GM21529 (cell line): ENCODE measurements at regions not wholly inside any gene's neighbourhood (a gene's known extent, or its start where the extent isn't known, plus 50 kb on each side); places are given as distances from the start of the nearest gene placed in this dataset.
"Not testable (repeated sequence)": the region's sequence is repeated elsewhere in the genome, so short reads cannot be mapped to it uniquely, and the experiment has no call there.

Source experiments
- ATAC-seq: cut with Tn5 transposase; IDR thresholded peaks from one replicate; pipeline ENCODE4 v1.9.1; 2021; ENCODE audit not compliant: unreplicated experiment

DNA sequence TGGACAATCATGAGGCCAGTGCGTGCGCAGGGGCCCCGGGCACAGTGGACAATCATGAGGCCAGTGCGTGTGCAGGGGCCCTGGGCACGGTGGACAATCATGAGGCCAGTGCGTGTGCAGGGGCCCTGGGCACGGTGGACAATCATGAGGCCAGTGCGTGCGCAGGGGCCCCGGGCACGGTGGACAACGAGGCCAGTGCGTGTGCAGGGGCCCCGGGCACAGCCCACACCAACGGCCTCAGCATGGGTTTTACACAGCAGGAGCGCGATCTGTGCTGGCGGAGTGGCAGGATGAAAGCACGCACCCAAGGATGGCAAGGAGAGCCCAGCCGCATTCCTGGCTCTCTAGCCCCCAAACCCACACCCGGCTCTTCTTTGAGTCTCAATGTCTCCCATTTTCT lies 78.8 kb downstream of the RFLNA start:
- ATAC-seq = not testable (repeated sequence)

DNA sequence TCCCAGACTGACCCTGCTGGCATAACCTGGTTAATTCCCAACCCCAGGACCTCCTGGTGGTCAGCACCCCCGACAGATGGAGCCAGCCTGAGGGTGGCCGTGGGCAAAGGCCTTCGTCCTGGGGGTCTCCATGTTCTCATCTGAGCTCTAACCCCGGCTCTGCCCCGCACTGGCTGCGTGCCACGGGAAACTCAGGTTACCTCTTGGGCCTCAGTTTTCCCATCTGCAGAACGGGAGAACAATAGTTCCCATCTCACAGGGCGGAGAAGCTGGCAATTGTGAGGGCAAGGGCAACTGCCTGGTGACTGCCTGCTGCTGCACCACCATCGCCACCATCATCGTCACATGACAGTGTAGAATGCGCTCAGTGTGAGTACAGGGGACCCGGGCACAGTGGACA lies 77.9 kb downstream of the RFLNA start:
- no peak for ATAC-seq

DNA sequence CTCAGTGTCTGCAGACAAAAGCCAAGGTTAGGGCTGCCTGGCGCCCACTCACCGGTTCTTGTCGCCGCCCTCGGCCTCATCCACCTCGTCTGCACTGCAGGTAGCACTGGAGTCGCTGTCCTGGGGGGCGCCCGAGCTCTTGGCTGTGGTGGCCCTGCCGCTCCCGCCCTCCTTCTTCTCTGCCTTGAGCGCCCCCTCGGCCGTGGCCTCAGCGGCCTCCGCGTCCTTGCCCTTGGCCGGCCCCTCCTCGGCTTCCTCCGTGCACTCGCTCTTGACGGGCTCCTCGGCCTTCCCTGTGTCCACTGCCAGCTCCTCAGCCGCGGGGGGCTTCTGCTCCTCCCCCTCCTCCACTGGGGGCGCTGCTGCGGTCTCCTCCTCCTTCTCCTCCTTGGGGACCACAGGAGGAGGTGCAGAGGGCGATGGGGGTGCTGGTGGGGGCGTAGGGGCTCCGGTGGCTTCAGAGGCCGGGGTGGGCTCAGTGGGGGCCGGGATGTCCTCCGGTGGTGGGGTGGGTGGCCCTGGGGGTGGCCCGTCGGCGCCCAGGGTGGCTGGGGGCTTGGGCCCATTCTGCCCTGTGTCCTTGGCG lies 77.2 kb downstream of the RFLNA start:
- ATAC-seq = no peak

DNA sequence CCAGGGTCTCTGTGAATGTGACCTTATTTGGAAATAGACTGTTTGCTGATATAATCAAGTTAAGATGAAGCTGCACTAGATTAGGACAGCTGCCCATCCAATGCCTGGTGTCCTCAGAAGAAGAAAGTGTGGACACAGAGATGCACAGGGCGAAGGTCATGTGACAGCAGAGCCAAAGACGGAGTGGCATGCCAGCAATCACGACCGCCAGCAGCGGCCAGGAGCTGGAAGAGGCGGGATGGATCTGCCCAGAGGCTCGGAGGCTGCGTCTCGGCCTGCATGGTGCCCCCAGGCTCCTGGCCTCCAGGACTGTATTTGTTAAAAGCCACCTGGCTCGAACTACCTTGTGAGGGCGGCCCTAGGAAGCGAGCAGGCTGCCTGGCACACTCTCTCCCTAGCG lies 76.5 kb downstream of the RFLNA start:
- ATAC-seq = no peak

DNA sequence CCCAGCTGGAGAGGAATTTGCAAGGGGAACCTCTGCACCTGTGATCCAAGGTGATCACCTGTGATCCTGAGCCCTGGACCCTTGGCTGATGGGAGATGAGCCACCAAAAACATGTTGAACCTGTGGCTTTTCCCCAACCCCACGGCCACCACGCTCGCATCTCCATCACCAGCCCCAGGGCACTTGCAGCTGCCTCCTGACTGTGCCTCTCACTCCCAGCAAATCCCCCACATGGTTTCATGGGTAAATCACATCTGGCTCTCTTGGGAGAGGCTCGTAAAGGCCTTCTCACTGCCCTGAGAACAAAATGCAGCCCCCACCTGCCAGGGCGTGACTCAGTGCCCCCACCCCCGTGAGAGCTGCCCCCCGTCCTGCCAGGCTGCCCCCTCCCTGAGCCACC lies 76.0 kb downstream of the RFLNA start:
- no peak for ATAC-seq

DNA sequence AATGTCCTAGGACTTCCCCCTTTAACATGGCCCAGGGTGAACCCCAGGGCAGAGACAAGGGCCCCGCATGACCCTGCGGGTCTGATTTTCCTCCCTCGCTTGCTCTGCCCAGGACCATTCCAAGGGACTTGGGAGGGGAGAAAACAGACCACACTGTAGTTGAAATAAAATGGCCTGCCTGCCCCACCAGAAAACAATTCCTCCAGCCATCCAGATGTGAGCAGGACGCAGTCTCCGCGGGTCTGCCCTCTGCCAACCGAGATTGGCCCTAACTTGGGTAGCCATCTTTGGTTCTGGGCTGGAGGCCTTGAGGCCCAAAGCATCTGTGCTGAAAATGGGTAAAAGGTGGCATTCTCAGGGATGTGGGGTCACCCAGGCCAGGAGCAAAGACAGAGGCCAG lies 75.5 kb downstream of the RFLNA start:
- no peak for ATAC-seq

DNA sequence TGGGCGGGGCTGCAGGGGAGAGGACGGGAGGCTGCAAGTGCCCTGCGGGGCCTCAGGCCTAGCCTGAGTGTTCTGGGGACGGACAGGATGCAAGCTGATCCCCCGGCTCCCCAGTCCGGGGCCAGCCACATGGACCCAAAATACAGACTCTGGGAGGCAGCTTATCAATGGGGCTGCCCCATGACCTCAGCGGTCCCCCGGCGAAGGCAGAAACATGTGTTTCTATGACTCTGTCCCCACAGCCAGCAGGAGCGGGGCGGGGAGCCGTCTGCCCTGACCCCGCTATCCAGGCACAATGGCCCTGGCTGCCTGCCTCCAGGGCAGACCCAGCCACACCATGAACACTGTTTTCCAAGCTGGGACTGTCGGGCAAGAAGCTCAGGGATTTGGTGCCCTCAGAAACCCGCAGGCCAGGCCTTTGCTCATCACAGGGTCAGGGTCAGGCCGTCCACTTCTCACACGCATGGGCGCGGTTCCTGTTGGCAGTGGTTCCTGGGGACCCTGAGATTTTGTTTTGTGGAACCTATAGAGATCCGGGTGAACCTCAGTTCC lies 75.0 kb downstream of the RFLNA start:
- ATAC-seq = no peak

DNA sequence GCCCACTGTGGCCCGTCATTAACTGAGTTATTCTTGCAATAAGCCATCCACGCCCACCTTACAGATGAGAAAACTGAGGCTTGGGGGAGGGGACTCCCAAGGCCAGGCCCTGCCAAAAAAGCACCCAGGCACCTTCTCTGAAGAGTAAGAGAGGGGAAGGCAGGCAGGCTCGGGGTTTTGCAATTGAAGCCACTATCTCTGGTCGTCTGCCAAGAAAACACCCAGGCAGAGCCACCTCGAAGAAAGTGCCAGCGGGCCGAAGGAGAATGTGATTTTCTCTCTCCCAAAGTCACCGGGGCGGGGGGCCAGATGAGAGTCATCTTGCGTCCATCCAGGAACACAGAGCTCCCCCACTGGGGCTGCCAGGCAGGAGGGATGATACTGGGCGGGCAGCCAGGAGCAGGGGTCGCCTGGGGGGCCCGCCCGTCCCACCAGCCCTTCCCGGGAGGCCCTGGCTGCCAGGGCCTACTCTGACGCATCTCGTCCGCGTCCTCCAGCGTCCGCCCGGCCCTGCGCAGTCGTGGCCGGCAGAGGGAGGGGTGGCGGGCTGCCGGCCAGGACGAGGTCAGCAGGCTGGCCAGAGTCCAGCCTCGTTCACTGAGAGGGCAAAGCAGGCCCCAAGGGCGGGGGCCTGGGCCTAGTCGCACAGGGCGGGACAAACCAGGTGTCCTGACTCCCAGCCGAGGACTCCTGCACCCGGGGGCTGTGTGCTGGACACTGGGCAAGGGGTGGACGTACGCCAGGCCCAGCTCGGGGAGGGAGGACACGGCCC lies 74.3 kb downstream of the RFLNA start:
- ATAC-seq = no peak

DNA sequence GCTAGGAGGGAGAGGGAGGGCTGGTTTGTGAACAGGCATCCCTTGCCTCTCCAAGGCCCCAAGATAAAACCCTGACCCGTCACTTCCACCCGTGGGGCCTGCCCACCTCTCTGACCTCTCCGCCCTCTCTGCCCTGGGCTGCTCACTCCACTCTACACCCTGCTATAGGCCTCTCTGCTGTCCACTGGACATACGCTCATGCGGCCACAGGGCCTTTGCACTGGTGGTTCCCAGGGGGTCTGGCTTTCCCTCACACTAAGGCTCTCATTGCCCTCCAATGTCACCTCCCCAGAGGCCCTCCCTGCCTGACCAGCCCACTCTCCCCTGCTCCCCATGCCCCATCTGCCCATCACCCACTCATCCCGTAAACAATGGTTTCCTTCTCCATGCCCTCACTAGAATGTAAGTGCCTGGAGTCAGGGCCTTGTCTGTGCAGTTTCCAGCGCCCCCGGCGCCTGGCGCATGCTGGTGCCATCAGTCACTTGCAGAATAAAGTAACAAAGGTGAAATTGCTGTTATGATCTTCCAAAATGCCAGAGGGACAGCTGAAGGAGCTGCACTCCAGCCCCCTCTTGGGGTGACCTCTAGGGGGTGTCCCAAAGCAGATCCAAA lies 73.6 kb downstream of the RFLNA start:
- ATAC-seq = no peak

DNA sequence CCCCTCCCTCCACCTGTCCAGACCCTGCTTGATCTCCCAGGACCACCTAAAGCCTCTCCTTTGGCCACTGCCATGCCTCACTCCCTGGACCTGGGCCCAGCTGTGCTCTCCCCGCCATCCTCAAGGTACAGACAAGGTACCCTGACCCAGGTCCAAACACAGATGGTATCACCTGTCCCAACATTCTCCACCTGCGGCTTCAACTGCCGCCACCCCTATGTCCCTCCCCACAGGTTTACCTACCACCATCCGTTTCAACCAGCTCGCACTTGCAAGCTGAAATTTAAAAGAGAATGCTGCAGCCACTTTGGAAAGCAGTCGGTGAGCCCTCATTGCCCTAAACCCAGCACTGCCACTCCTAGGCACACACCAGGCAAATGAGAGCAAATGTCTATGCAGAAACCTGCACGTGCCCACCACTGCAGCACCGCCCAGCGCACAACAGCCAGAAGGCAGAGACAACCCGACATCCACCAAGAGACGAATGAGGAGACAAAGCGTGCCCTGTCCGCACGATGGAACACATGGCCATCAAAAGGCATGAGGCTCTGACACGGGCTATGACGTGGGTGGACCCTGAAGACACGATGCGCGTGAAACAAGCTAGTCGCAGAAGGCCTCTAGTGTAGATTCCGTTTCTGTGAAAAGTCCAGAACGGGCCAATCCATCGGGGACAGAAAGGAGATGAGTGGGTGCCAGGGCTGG lies 71.0 kb downstream of the RFLNA start:
- ATAC-seq = no peak
